SK-N-SH (cell line): ENCODE measurements at regions not wholly inside any gene's neighbourhood (a gene's known extent, or its start where the extent isn't known, plus 50 kb on each side); places are given as distances from the start of the nearest gene placed in this dataset.

Source experiments
- CTCF ChIA-PET: fragments of 300-600, 350-600 bp; formaldehyde crosslinking; extraction: SDS; loops from one replicate; lab custom pipeline; 2021; lab: Yijun Ruan, JAX
- POLR2A ChIA-PET: fragments of 350-600 bp; sonication (Branson Sonifier 250); formaldehyde crosslinking; extraction: SDS; loops from one replicate; lab custom pipeline; 2020; ENCODE audit warnings: antibody characterized with exemption, inconsistent platforms; lab: Yijun Ruan, JAX
- DNase-seq: peaks from one replicate; pipeline ENCODE4 v3.0.0; 2012
- H2AFZ ChIP-seq: fragments of 200-600 bp; sonication (generic); 2 replicates; pipeline ENCODE4 v1.8.1; 2016; ENCODE audit warnings: antibody characterized with exemption, mild to moderate bottlenecking, low read depth
- H3F3A ChIP-seq: fragments of 200-600 bp; sonication (generic); replicated peaks from 2 replicates; pipeline ENCODE3; 2016; ENCODE audit warnings: antibody characterized with exemption, mild to moderate bottlenecking; ENCODE audit not compliant: insufficient read depth
- H3K27ac ChIP-seq, 2 experiments: fragments of 200-500 bp in 1 of 2; fragments of 200-600 bp in 1 of 2; sonication (Bioruptor generic) in 1 of 2; sonication (generic), shearing (Covaris generic) in 1 of 2; 2 replicates each; pipeline versions ENCODE4 v1.5.1 to v1.6.1; 2014 to 2016; ENCODE audit warnings: low read depth in 2 of 2, inconsistent platforms in 1 of 2, low read length in 1 of 2, mild to moderate bottlenecking in 1 of 2, mixed read lengths in 1 of 2
- H3K27me3 ChIP-seq: fragments of 200-600 bp; sonication (generic), shearing (Covaris generic); 2 replicates; pipeline ENCODE4 v1.6.1; 2016; ENCODE audit warnings: mixed run types; ENCODE audit not compliant: insufficient read depth
- H3K36me3 ChIP-seq, 2 experiments: fragments of 200-500 bp in 1 of 2; fragments of 200-600 bp in 1 of 2; sonication (Bioruptor generic) in 1 of 2; sonication (generic) in 1 of 2; replicated peaks in 1 of 2; 2 replicates each; pipeline versions ENCODE3 to v1.5.1; 2014 to 2016; ENCODE audit warnings: low read length in 1 of 2, mild to moderate bottlenecking in 1 of 2; ENCODE audit not compliant: insufficient read depth in 2 of 2, control insufficient read depth in 1 of 2
- H3K4me1 ChIP-seq, 2 experiments: fragments of 200-500 bp in 1 of 2; fragments of 200-600 bp in 1 of 2; sonication (Bioruptor generic) in 1 of 2; sonication (generic), shearing (Covaris generic) in 1 of 2; 2 replicates each; pipeline versions ENCODE4 v1.5.1 to v1.6.1; 2014 to 2016; ENCODE audit warnings: low read depth in 1 of 2, low read length in 1 of 2, mixed run types in 1 of 2; ENCODE audit not compliant: insufficient read depth in 2 of 2, control insufficient read depth in 1 of 2
- H3K4me2 ChIP-seq: fragments of 200-600 bp; sonication (generic), shearing (Covaris generic); 2 replicates; pipeline ENCODE4 v1.6.1; 2017; ENCODE audit warnings: mixed run types
- H3K4me3 ChIP-seq, 2 experiments: fragments of 200-500 bp in 1 of 2; fragments of 200-600 bp in 1 of 2; sonication (Bioruptor generic) in 1 of 2; sonication (generic), shearing (Covaris generic) in 1 of 2; 2 replicates each; pipeline versions ENCODE4 v1.5.1 to v1.8.1; 2014 to 2016; ENCODE audit warnings: low read depth in 2 of 2, inconsistent platforms in 1 of 2, low read length in 1 of 2, mild to moderate bottlenecking in 1 of 2, mixed read lengths in 1 of 2, moderate library complexity in 1 of 2
- H3K79me2 ChIP-seq: fragments of 200-600 bp; sonication (generic); 2 replicates; pipeline ENCODE4 v1.8.1; 2017; ENCODE audit warnings: mild to moderate bottlenecking; ENCODE audit not compliant: insufficient read depth
- H3K9ac ChIP-seq: fragments of 200-600 bp; sonication (generic); 2 replicates; pipeline ENCODE4 v1.6.1; 2017; ENCODE audit warnings: mixed run types
- H3K9me2 ChIP-seq: fragments of 200-600 bp; sonication (generic); 2 replicates; pipeline ENCODE4 v1.6.1; 2017; ENCODE audit warnings: mixed run types
- H3K9me3 ChIP-seq: fragments of 200-600 bp; sonication (generic); 2 replicates; pipeline ENCODE4 v1.6.1; 2017; ENCODE audit warnings: mixed run types, mild to moderate bottlenecking, moderate library complexity
- H4K20me1 ChIP-seq: fragments of 200-600 bp; sonication (generic); 2 replicates; pipeline ENCODE4 v1.6.1; 2017; ENCODE audit warnings: mild to moderate bottlenecking, mixed run types; ENCODE audit not compliant: insufficient read depth
- EP300 ChIP-seq, 2 experiments: IDR thresholded peaks; 2 replicates each; pipeline versions ENCODE4 v1.4.0 to v1.6.1; 2012; ENCODE audit warnings: borderline replicate concordance in 1 of 2, low read depth in 1 of 2, low read length in 1 of 2
- EZH2phosphoT487 ChIP-seq: fragments of 200-600 bp; sonication (generic); IDR thresholded peaks from 2 replicates; pipeline ENCODE4 v1.6.1; 2017; ENCODE audit warnings: low read depth, mixed run types, mild to moderate bottlenecking, antibody characterized with exemption, moderate library complexity, borderline replicate concordance
- FOSL2 ChIP-seq: IDR thresholded peaks from 2 replicates; pipeline ENCODE4 v1.4.0; 2012; ENCODE audit warnings: low read depth, mild to moderate bottlenecking, moderate library complexity, borderline replicate concordance
- FOXM1 ChIP-seq: IDR thresholded peaks from 2 replicates; pipeline ENCODE4 v1.4.0; 2012; ENCODE audit warnings: low read depth, mild to moderate bottlenecking
- IRF3 ChIP-seq: fragments of 150-350 bp; IDR thresholded peaks from 2 replicates; pipeline ENCODE4 v1.6.1; 2016; ENCODE audit warnings: mild to moderate bottlenecking, low read depth, low read length
- MXI1 ChIP-seq: IDR thresholded peaks from 2 replicates; pipeline ENCODE4 v1.6.1; 2012; ENCODE audit warnings: mild to moderate bottlenecking, low read depth, low read length, improper control_type of control experiment
- NFIC ChIP-seq: IDR thresholded peaks from 2 replicates; pipeline ENCODE4 v1.4.0; 2012; ENCODE audit warnings: borderline replicate concordance
- TEAD4 ChIP-seq: IDR thresholded peaks from 2 replicates; pipeline ENCODE4 v1.4.0; 2012; ENCODE audit warnings: mild to moderate bottlenecking, borderline replicate concordance; ENCODE audit not compliant: insufficient read depth
- USF1 ChIP-seq: IDR thresholded peaks from 2 replicates; pipeline ENCODE4 v1.4.0; 2012; ENCODE audit warnings: low read depth, borderline replicate concordance
- YY1 ChIP-seq: IDR thresholded peaks from 2 replicates; pipeline ENCODE4 v1.4.0; 2012; ENCODE audit warnings: low read depth, mild to moderate bottlenecking
- WGBS: methylation state at CpG from one replicate; pipeline ENCODE4 v1.1.6; 2017; ENCODE audit warnings: low lambda C conversion rate; 5-methylcytosine and 5-hydroxymethylcytosine counted together
- TF ChIP-seq, protein P1 (sequence below): fragments of 150-350 bp; IDR thresholded peaks from 2 replicates; pipeline ENCODE4 v1.6.1; 2017; ENCODE audit warnings: antibody characterized with exemption, low read length, low read depth, borderline replicate concordance
- TF ChIP-seq, protein P2 (sequence below): IDR thresholded peaks from 2 replicates; pipeline ENCODE4; 2012

DNA sequence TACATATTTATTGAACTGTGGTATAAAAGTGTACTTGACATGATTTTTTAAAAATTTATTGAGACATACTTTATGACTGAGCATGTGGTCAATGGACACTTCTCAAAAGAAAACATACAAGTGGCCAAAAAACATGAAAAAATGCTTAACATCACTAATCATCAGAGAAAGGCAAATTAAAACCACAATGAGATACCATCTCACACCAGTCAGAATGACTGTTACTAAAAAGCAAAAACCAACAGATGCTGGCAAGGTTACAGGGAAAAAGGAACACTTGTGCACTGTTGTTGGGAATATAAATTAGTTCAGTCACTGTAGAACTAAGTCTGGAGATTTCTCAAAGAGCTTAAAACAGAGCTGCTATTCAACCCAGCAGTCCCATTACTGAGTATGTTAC lies 1177.6 kb downstream of the GALC start:
- Histone ChIP-seq H3K9me2 (no peaks in the 10 kb centered on the region), H3K4me1 (no peaks in the 10 kb centered on the region), H3K4me2 (no peak overlapping the region), H3K4me3 (no peak overlapping the region), H3K79me2 (no peaks in the 10 kb centered on the region), H3K36me3 (no peaks in the 10 kb centered on the region), H4K20me1 (no peaks in the 10 kb centered on the region), H3K27ac (no peak overlapping the region), H3K27me3 (no peaks in the 10 kb centered on the region), H3F3A (no peaks in the 10 kb centered on the region)
- CTCF ChIA-PET: no interaction called here
- TF ChIP-seq NFIC (no peak), MXI1 (no peak), EZH2phosphoT487 (no peak), TEAD4 (no peak)
- TF ChIP-seq, all 33 proteins: peak for 0
- Histone ChIP-seq H2AFZ (no peak overlapping the region), H3K9ac (no peak overlapping the region), H3K9me3 (no peaks in the 10 kb centered on the region)
- DNase-seq: no peak
- POLR2A ChIA-PET: no interaction called here

DNA sequence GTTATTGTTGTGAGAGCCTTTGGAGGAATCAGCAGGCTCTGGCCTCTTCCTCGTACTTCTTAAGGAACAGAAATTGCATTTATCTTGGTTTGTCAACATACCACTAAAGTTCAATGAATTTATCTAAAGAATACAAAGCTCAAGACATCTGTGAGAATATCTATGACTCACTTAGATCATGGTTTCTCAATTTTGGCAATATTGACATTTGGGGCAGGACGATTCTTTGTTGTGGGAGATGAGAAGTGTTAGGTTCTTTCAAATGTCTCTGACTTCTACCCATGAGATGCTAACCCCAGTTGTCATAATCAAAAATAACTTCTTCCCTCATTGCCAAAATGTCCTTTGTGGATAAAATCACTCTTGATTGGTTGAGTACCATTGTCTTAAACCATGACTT lies 1190.3 kb downstream of the GALC start:
- peaks cover 0 to 4% of the 10 kb centered on the region in 2 experiments; a peak in 3 of 4 replicates for H3K4me1 ChIP-seq
- H3K4me2 ChIP-seq: no peak overlapping the region
- 5% methylated on average over 2 of the region's 2 CpGs for WGBS
- no peak overlapping the region for H3K9ac ChIP-seq
- H2AFZ ChIP-seq: no peak overlapping the region
- H4K20me1 ChIP-seq: no peaks in the 10 kb centered on the region
- no peaks in the 10 kb centered on the region for H3K36me3 ChIP-seq
- H3K27me3 ChIP-seq: no peaks in the 10 kb centered on the region
- H3K4me3 ChIP-seq: no peak overlapping the region
- no peak overlapping the region for H3K27ac ChIP-seq
- H3K79me2 ChIP-seq: no peaks in the 10 kb centered on the region
- no peak for DNase-seq
- no peaks in the 10 kb centered on the region for H3K9me3 ChIP-seq
- H3F3A ChIP-seq: peaks cover 6% of the 10 kb centered on the region
- POLR2A ChIA-PET: no interaction called here
- TF ChIP-seq IRF3: no peak
- TF ChIP-seq, protein P1, sequence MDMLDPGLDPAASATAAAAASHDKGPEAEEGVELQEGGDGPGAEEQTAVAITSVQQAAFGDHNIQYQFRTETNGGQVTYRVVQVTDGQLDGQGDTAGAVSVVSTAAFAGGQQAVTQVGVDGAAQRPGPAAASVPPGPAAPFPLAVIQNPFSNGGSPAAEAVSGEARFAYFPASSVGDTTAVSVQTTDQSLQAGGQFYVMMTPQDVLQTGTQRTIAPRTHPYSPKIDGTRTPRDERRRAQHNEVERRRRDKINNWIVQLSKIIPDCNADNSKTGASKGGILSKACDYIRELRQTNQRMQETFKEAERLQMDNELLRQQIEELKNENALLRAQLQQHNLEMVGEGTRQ: no peak
- TF ChIP-seq TEAD4: no peak
- TF ChIP-seq EP300 (IDR thresholded peaks at IDR 0.05; ENCODE audit: borderline replicate concordance in 1 of 2, low read depth in 1 of 2, low read length in 1 of 2): no peak
- TF ChIP-seq EZH2phosphoT487: no peak
- no peak for TF ChIP-seq YY1
- TF ChIP-seq, protein P2, sequence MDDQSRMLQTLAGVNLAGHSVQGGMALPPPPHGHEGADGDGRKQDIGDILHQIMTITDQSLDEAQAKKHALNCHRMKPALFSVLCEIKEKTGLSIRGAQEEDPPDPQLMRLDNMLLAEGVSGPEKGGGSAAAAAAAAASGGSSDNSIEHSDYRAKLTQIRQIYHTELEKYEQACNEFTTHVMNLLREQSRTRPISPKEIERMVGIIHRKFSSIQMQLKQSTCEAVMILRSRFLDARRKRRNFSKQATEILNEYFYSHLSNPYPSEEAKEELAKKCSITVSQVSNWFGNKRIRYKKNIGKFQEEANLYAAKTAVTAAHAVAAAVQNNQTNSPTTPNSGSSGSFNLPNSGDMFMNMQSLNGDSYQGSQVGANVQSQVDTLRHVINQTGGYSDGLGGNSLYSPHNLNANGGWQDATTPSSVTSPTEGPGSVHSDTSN: no peak
- TF ChIP-seq FOXM1: no peak
- no peak for TF ChIP-seq USF1
- TF ChIP-seq FOSL2: no peak
- CTCF ChIA-PET: no interaction called here
- no peaks in the 10 kb centered on the region for H3K9me2 ChIP-seq
